ENCODE measurements at regions not wholly inside any gene's neighbourhood (a gene's known extent, or its start where the extent isn't known, plus 50 kb on each side); places are given as distances from the start of the nearest gene placed in this dataset.

GRCh38 chr2:64291181-64291580 lies 147.0 kb upstream of the PELI1 start:
- POLR2A ChIA-PET, result no interaction called here
- CTCF ChIA-PET, result no interaction called here
- Mint-ChIP-seq H3K4me1 (ENCODE audit: low read depth) (peaks cover 2% of the 10 kb centered on the region), H3K9me3 (ENCODE audit: insufficient read depth) (no peaks in the 10 kb centered on the region), H3K4me3 (no peak overlapping the region), H3K27me3 (ENCODE audit: low read depth) (peaks cover 2% of the 10 kb centered on the region), H3K36me3 (ENCODE audit: low read depth) (no peaks in the 10 kb centered on the region), H3K27ac (no peak overlapping the region)
- no peak for ATAC-seq
- DNase-seq, result no peak

DNA sequence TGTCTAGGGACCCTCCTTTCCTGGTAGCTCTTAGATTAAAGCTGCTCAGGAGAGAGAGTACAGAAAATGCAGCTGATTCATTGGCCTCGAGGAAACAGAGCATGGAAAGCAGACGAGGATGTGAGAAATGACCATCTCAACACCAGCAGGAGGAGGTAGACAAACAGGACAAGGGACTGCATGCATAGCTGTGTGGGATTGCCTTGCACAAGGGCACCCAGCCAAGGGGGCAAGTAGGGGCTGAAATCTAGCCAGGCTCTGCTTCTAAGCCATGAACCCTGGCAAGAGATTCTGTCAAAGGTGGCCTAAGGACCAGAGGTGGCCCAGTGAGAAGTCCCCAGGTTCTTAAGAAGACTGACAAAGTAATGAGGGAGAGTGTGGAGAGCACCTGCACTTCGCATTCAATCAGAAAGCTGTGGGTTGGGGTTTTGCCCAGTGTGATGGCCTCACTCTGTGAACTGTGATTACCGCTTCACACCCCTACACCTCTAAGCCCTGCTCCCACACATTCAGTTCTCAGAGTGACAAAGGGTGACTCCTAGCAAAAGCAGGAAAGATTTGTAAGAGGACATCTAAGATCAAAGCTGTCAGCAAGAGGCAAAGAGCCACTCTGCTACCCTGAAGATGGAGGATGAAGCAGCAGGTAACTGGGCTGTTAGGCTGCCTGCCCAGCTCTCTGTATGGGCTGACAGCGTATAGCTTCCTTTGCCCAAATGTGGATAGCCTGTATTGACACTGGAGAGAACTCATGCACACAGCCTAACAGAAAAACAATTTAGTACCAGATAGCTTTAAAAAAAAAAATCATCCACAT lies 151.3 kb upstream of the PELI1 start:
- ChIA-PET CTCF (interaction anchor here (1.0 to 1.7 kb wide), 2 partner anchors 32 to 35 kb away, joined by 4 to 8 read pairs; no protein-coding TSS in a partner anchor), POLR2A (interaction anchor here (0.6 kb wide), 1 partner anchor 29 kb away, joined by 3 read pairs; no protein-coding TSS in a partner anchor)
- H3K27me3 Mint-ChIP-seq (ENCODE audit: low read depth), result peaks cover 6% of the 10 kb centered on the region
- H3K4me3 Mint-ChIP-seq, result no peak overlapping the region
- no peak for ATAC-seq
- H3K4me1 Mint-ChIP-seq (ENCODE audit: low read depth), result peaks cover 7% of the 10 kb centered on the region
- DNase-seq, result no peak
- H3K36me3 Mint-ChIP-seq (ENCODE audit: low read depth), result no peaks in the 10 kb centered on the region
- H3K27ac Mint-ChIP-seq, result no peak overlapping the region
- H3K9me3 Mint-ChIP-seq (ENCODE audit: insufficient read depth), result no peaks in the 10 kb centered on the region

- Mint-ChIP-seq H3K4me1 (ENCODE audit: low read depth) (peaks cover 7% of the 10 kb centered on the region), H3K27ac (no peak overlapping the region), H3K4me3 (no peak overlapping the region), H3K9me3 (ENCODE audit: insufficient read depth) (no peaks in the 10 kb centered on the region), H3K36me3 (ENCODE audit: low read depth) (no peaks in the 10 kb centered on the region), H3K27me3 (ENCODE audit: low read depth) (peaks cover 8% of the 10 kb centered on the region)
- ATAC-seq, result no peak
- POLR2A ChIA-PET, result interaction anchor here (0.6 kb wide), 1 partner anchor 28 kb away, joined by 3 read pairs; no protein-coding TSS in a partner anchor
- DNase-seq, result no peak
- CTCF ChIA-PET, result interaction anchor here (1.0 to 1.7 kb wide), 2 partner anchors 31 to 35 kb away, joined by 4 to 8 read pairs; no protein-coding TSS in a partner anchor
These were observed 151.9 kb upstream of the PELI1 start for GRCh38 chr2:64296140-64296480.

DNA sequence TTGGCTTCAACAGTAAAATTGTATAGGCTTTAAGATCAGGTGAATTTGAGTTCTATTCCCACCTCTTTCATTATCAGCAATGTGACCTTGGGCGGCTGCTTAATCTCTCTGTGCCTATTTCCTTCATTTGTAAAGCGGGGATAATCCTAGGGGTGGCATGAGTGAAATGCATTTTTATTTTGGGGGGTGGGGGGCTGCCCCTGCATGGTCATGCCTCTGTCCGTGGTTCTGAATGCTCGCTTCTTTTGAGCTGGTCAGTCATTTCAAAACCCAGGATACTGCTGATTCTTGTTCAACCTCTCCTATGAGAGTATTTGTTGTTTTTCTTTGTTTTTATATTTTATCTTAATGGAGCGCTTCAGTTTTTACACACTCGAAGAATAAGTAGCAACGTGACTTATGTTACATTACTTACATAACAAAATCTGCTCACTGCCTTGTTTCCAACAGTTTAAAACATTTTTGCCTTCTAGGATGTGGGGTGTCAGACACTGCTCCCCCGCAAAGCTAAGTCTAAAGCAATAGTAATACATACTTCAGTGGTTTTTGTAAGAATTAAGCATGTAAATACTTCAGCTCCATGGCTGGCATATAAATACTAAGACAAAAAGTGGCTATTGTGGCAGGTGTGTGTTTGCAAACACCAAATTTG lies 152.6 kb upstream of the PELI1 start:
- no peak overlapping the region for H3K4me3 Mint-ChIP-seq
- H3K9me3 Mint-ChIP-seq (ENCODE audit: insufficient read depth), result no peaks in the 10 kb centered on the region
- no peak for DNase-seq
- no peak overlapping the region for H3K27ac Mint-ChIP-seq
- H3K36me3 Mint-ChIP-seq (ENCODE audit: low read depth), result no peaks in the 10 kb centered on the region
- CTCF ChIA-PET, result interaction anchor here (1.7 to 2.0 kb wide), 3 partner anchors 21 to 247 kb away, joined by 4 to 5 read pairs (median 4); no protein-coding TSS in a partner anchor
- POLR2A ChIA-PET, result no interaction called here
- no peak for ATAC-seq
- peaks cover 7% of the 10 kb centered on the region for H3K4me1 Mint-ChIP-seq (ENCODE audit: low read depth)
- H3K27me3 Mint-ChIP-seq (ENCODE audit: low read depth), result peaks cover 8% of the 10 kb centered on the region

- Mint-ChIP-seq H3K4me1 (ENCODE audit: low read depth) (peaks cover 7% of the 10 kb centered on the region), H3K27ac (no peak overlapping the region), H3K36me3 (ENCODE audit: low read depth) (no peaks in the 10 kb centered on the region), H3K9me3 (ENCODE audit: insufficient read depth) (no peaks in the 10 kb centered on the region), H3K27me3 (ENCODE audit: low read depth) (peaks cover 8% of the 10 kb centered on the region), H3K4me3 (no peak overlapping the region)
- ATAC-seq, result no peak
- ChIA-PET POLR2A (no interaction called here), CTCF (interaction anchor here (1.2 to 2.0 kb wide), 6 partner anchors 11 to 249 kb away, joined by 3 to 7 read pairs (median 4); no protein-coding TSS in a partner anchor)
- DNase-seq, result no peak
These were observed 153.9 kb upstream of the PELI1 start for GRCh38 chr2:64298161-64298560.

- Mint-ChIP-seq H3K27me3 (ENCODE audit: low read depth) (peaks cover 8% of the 10 kb centered on the region), H3K4me3 (no peak overlapping the region), H3K9me3 (ENCODE audit: insufficient read depth) (no peaks in the 10 kb centered on the region), H3K27ac (no peak overlapping the region), H3K36me3 (ENCODE audit: low read depth) (no peaks in the 10 kb centered on the region), H3K4me1 (ENCODE audit: low read depth) (peaks cover 7% of the 10 kb centered on the region)
- no peak for ATAC-seq
- DNase-seq, result no peak
- CTCF ChIA-PET, result interaction anchor here (0.7 to 1.4 kb wide), 3 partner anchors 12 to 318 kb away, joined by 3 to 4 read pairs (median 3); no protein-coding TSS in a partner anchor
- POLR2A ChIA-PET, result no interaction called here
These were observed 153.9 kb upstream of the LGALSL start for GRCh38 chr2:64300066-64300465.

- no peak overlapping the region for H3K4me3 Mint-ChIP-seq
- no peak for DNase-seq
- no peak for ATAC-seq
- no peak overlapping the region for H3K27ac Mint-ChIP-seq
- peaks cover 2% of the 10 kb centered on the region for H3K4me1 Mint-ChIP-seq (ENCODE audit: low read depth)
- ChIA-PET POLR2A (no interaction called here), CTCF (no interaction called here)
- no peaks in the 10 kb centered on the region for H3K9me3 Mint-ChIP-seq (ENCODE audit: insufficient read depth)
- no peaks in the 10 kb centered on the region for H3K36me3 Mint-ChIP-seq (ENCODE audit: low read depth)
- peaks cover 6% of the 10 kb centered on the region for H3K27me3 Mint-ChIP-seq (ENCODE audit: low read depth)
These were observed 150.7 kb upstream of the LGALSL start for GRCh38 chr2:64303250-64303649.

- Mint-ChIP-seq H3K4me1 (ENCODE audit: low read depth) (no peaks in the 10 kb centered on the region), H3K9me3 (ENCODE audit: insufficient read depth) (no peaks in the 10 kb centered on the region), H3K27me3 (ENCODE audit: low read depth) (peaks cover 3% of the 10 kb centered on the region), H3K27ac (no peak overlapping the region), H3K36me3 (ENCODE audit: low read depth) (no peaks in the 10 kb centered on the region), H3K4me3 (no peak overlapping the region)
- ChIA-PET POLR2A (no interaction called here), CTCF (interaction anchor here (1.1 to 1.4 kb wide), 2 partner anchors 23 to 257 kb away, joined by 3 read pairs; no protein-coding TSS in a partner anchor)
- ATAC-seq (no peak), DNase-seq (no peak)
These were observed 146.5 kb upstream of the LGALSL start for GRCh38 chr2:64307421-64307820.

- ATAC-seq (no peak), DNase-seq (no peak)
- H3K27me3 Mint-ChIP-seq (ENCODE audit: low read depth), result peaks cover 12% of the 10 kb centered on the region
- POLR2A ChIA-PET, result no interaction called here
- no peaks in the 10 kb centered on the region for H3K9me3 Mint-ChIP-seq (ENCODE audit: insufficient read depth)
- CTCF ChIA-PET, result interaction anchor here (1.0 to 2.2 kb wide), 4 partner anchors 10 to 83 kb away, joined by 3 to 9 read pairs (median 6); no protein-coding TSS in a partner anchor
- no peaks in the 10 kb centered on the region for H3K36me3 Mint-ChIP-seq (ENCODE audit: low read depth)
- no peak overlapping the region for H3K27ac Mint-ChIP-seq
- H3K4me3 Mint-ChIP-seq, result no peak overlapping the region
- no peaks in the 10 kb centered on the region for H3K4me1 Mint-ChIP-seq (ENCODE audit: low read depth)
These were observed 142.6 kb upstream of the LGALSL start for GRCh38 chr2:64311191-64311910.

- DNase-seq, result no peak
- POLR2A ChIA-PET, result no interaction called here
- CTCF ChIA-PET, result interaction anchor here (0.7 to 2.2 kb wide), 6 partner anchors 11 to 262 kb away, joined by 3 to 9 read pairs (median 4); no protein-coding TSS in a partner anchor
These were observed 141.9 kb upstream of the LGALSL start for GRCh38 chr2:64311948-64312621.

DNA sequence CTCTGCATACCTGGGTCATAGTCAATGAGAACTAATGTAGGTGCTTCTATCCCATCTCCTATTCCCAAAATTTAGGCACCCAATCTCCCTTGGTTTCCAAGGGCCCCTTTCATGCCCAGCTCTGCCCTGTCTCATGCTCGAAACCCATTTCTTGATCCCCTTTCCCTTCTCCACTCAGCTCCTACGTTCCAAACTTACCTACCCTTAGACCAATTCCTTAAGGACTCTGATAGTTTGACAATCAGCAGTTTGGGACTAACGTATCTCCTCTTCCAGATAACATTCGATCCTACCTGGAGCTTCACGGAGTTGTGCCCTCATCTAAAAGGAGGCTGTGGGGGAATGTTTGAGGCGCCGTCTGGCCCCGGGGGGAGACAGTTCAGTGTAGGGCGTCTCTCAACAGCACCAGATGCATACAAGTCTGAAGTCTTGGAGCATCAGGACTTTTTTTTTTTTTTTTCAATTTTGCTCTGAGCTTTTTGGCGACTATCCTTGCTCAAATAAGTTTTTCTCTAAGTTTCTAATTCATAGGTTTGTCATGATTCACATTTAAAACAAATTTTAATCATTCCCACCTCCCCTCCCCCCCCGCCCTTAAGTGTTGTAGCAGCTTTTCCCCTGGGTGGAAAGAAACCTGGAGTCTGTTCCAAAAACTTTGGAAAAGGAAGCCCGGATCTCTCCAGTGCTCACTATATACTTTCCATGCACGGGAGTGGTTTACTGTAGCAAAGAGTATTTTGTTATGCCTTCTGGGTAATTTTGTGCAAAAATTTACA lies 141.2 kb upstream of the LGALSL start:
- CTCF ChIA-PET, result interaction anchor here (0.7 to 2.2 kb wide), 5 partner anchors 12 to 263 kb away, joined by 3 to 9 read pairs (median 4); no protein-coding TSS in a partner anchor
- Mint-ChIP-seq H3K36me3 (ENCODE audit: low read depth) (no peaks in the 10 kb centered on the region), H3K4me3 (no peak overlapping the region), H3K27ac (no peak overlapping the region), H3K27me3 (ENCODE audit: low read depth) (peaks cover 12% of the 10 kb centered on the region), H3K9me3 (ENCODE audit: insufficient read depth) (no peaks in the 10 kb centered on the region), H3K4me1 (ENCODE audit: low read depth) (no peaks in the 10 kb centered on the region)
- ATAC-seq, result no peak
- POLR2A ChIA-PET, result no interaction called here
- no peak for DNase-seq

More at GRCh38 chr2:64311948-64312621, 141.9 kb upstream of the LGALSL start:
- no peak overlapping the region for H3K27ac Mint-ChIP-seq
- no peak overlapping the region for H3K4me3 Mint-ChIP-seq
- H3K4me1 Mint-ChIP-seq (ENCODE audit: low read depth), result no peaks in the 10 kb centered on the region
- no peaks in the 10 kb centered on the region for H3K9me3 Mint-ChIP-seq (ENCODE audit: insufficient read depth)
- no peak for ATAC-seq
- H3K36me3 Mint-ChIP-seq (ENCODE audit: low read depth), result no peaks in the 10 kb centered on the region
- peaks cover 12% of the 10 kb centered on the region for H3K27me3 Mint-ChIP-seq (ENCODE audit: low read depth)

Data from activated CD8-positive, alpha-beta T cell treated with anti-CD3 and anti-CD28 coated beads, Interleukin-2, amount 10 ng/mL, durations not matched to agents 7 days and 5 days (primary cell).